Testis (tissue), 2 donors: ENCODE measurements at regions not wholly inside any gene's neighbourhood (a gene's known extent, or its start where the extent isn't known, plus 50 kb on each side); places are given as distances from the start of the nearest gene placed in this dataset.

ENCODE experiments used
- POLR2A ChIP-seq: fragments of 450-650 bp; IDR thresholded peaks from one replicate; pipeline ENCODE4 v1.6.1; 2017; ENCODE audit warnings: antibody characterized with exemption, mild to moderate bottlenecking, moderate library complexity
- TF ChIP-seq, protein P1 (sequence below), 3 experiments: fragments of 450-650 bp in 2 of 3; fragments of 200-600 bp in 1 of 3; sonication (generic) in 1 of 3; IDR thresholded peaks; one replicate each; pipeline ENCODE4 v1.5.1; 2016 to 2019; ENCODE audit warnings: antibody characterized with exemption in 3 of 3, mild to moderate bottlenecking in 2 of 3, moderate library complexity in 1 of 3

DNA sequence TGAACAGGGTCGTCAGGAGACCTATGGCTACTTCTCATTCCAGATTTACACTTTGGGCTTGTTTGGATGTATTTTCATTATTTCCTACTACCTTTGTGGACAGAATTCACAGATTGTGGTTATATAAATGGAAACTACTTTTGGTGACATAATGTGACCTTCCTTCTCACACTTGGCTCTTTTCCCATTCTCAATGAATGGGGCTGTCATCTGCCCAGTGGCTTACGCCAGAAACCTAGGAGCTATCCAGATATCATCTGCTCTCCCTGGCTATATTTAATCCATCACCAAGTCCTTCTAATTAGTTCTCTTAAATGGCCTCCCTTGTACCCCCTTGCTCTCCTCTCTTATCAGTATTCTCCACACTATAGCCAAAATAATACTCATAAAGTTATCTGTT lies 1606.8 kb downstream of the KHDRBS2 start:
- TF ChIP-seq, protein P1, sequence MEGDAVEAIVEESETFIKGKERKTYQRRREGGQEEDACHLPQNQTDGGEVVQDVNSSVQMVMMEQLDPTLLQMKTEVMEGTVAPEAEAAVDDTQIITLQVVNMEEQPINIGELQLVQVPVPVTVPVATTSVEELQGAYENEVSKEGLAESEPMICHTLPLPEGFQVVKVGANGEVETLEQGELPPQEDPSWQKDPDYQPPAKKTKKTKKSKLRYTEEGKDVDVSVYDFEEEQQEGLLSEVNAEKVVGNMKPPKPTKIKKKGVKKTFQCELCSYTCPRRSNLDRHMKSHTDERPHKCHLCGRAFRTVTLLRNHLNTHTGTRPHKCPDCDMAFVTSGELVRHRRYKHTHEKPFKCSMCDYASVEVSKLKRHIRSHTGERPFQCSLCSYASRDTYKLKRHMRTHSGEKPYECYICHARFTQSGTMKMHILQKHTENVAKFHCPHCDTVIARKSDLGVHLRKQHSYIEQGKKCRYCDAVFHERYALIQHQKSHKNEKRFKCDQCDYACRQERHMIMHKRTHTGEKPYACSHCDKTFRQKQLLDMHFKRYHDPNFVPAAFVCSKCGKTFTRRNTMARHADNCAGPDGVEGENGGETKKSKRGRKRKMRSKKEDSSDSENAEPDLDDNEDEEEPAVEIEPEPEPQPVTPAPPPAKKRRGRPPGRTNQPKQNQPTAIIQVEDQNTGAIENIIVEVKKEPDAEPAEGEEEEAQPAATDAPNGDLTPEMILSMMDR (IDR thresholded peaks at IDR 0.05) = no peak
- TF ChIP-seq POLR2A = no peak
